ENCODE measurements at regions not wholly inside any gene's neighbourhood (a gene's known extent, or its start where the extent isn't known, plus 50 kb on each side); places are given as distances from the start of the nearest gene placed in this dataset.

- TF ChIP-seq POLR2AphosphoS5 (IDR thresholded peaks at IDR 0.05) (no peak), POLR2A (IDR thresholded peaks at IDR 0.05) (no peak), EP300 (IDR thresholded peaks at IDR 0.05) (no peak)
- TF ChIP-seq, protein P1, sequence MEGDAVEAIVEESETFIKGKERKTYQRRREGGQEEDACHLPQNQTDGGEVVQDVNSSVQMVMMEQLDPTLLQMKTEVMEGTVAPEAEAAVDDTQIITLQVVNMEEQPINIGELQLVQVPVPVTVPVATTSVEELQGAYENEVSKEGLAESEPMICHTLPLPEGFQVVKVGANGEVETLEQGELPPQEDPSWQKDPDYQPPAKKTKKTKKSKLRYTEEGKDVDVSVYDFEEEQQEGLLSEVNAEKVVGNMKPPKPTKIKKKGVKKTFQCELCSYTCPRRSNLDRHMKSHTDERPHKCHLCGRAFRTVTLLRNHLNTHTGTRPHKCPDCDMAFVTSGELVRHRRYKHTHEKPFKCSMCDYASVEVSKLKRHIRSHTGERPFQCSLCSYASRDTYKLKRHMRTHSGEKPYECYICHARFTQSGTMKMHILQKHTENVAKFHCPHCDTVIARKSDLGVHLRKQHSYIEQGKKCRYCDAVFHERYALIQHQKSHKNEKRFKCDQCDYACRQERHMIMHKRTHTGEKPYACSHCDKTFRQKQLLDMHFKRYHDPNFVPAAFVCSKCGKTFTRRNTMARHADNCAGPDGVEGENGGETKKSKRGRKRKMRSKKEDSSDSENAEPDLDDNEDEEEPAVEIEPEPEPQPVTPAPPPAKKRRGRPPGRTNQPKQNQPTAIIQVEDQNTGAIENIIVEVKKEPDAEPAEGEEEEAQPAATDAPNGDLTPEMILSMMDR (IDR thresholded peaks at IDR 0.05), result no peak
These were observed 141.4 kb downstream of the MMUT start for GRCh38 chr6:49321561-49322072.

Measured in gastroesophageal sphincter (tissue), 3 donors.